MCF 10A (cell line): ENCODE measurements at regions not wholly inside any gene's neighbourhood (a gene's known extent, or its start where the extent isn't known, plus 50 kb on each side); places are given as distances from the start of the nearest gene placed in this dataset.

Experiments
- BruUV-seq: library from RNA; stranded (reverse); fragments of 400-500 nt; replicated peaks from 2 replicates; lab custom pipeline; 2021; lab: Mats Ljungman, UMichigan
- CTCF ChIA-PET: fragments of 300-600 bp; sonication (Branson Sonifier 250); formaldehyde crosslinking; extraction: SDS; loops from one replicate; lab custom pipeline; 2021; ENCODE audit warnings: antibody characterized with exemption, inconsistent platforms; lab: Yijun Ruan, JAX
- POLR2A ChIA-PET: fragments of 300-600, 350-650 bp; sonication (Branson Sonifier 250); formaldehyde crosslinking; extraction: SDS; loops from one replicate; lab custom pipeline; 2020; ENCODE audit warnings: antibody characterized with exemption, inconsistent platforms; lab: Yijun Ruan, JAX
- DNase-seq: peaks from one replicate; pipeline ENCODE4 v3.0.0-alpha.2; 2018; ENCODE audit not compliant: unreplicated experiment
- H3K27ac Mint-ChIP-seq: one replicate; pipeline ENCODE4 v1.8.0; 2022; ENCODE audit warnings: mild to moderate bottlenecking, low read depth, mixed read lengths; ENCODE audit not compliant: unreplicated experiment
- H3K27me3 Mint-ChIP-seq: one replicate; pipeline ENCODE4 v1.8.0; 2022; ENCODE audit warnings: mixed read lengths; ENCODE audit not compliant: insufficient read depth, unreplicated experiment
- H3K36me3 Mint-ChIP-seq: one replicate; pipeline ENCODE4 v1.8.0; 2022; ENCODE audit warnings: mild to moderate bottlenecking, moderate library complexity, mixed read lengths; ENCODE audit not compliant: insufficient read depth, unreplicated experiment
- H3K4me1 Mint-ChIP-seq: one replicate; pipeline ENCODE4 v1.8.0; 2022; ENCODE audit warnings: mixed read lengths; ENCODE audit not compliant: insufficient read depth, unreplicated experiment
- H3K4me3 Mint-ChIP-seq: one replicate; pipeline ENCODE4 v1.8.0; 2022; ENCODE audit warnings: mild to moderate bottlenecking, moderate library complexity, mixed read lengths; ENCODE audit not compliant: unreplicated experiment
- H3K9me3 Mint-ChIP-seq: one replicate; pipeline ENCODE4 v1.8.0; 2022; ENCODE audit warnings: mixed read lengths; ENCODE audit not compliant: unreplicated experiment
- intact Hi-C: fragments of 100-400 bp; cut with micrococcal nuclease; formaldehyde crosslinking; loops from 2 replicates; pipeline ENCODE4 v1.14.1; 2022
- TF ChIP-seq, protein P1 (sequence below): fragments of 200-600 bp; IDR thresholded peaks from one replicate; pipeline ENCODE4 v1.8.0; 2022; ENCODE audit warnings: antibody characterized with exemption, mild to moderate bottlenecking; ENCODE audit not compliant: unreplicated experiment

- ChIA-PET CTCF (interaction anchor here (0.7 to 3.5 kb wide), 9 partner anchors 12 to 145 kb away, joined by 3 to 15 read pairs (median 4); a partner anchor contains a TSS), POLR2A (interaction anchor here (0.6 to 2.5 kb wide), 25 partner anchors 8 to 1643 kb away, joined by 3 to 14 read pairs (median 5); a partner anchor contains a TSS)
- TF ChIP-seq, protein P1, sequence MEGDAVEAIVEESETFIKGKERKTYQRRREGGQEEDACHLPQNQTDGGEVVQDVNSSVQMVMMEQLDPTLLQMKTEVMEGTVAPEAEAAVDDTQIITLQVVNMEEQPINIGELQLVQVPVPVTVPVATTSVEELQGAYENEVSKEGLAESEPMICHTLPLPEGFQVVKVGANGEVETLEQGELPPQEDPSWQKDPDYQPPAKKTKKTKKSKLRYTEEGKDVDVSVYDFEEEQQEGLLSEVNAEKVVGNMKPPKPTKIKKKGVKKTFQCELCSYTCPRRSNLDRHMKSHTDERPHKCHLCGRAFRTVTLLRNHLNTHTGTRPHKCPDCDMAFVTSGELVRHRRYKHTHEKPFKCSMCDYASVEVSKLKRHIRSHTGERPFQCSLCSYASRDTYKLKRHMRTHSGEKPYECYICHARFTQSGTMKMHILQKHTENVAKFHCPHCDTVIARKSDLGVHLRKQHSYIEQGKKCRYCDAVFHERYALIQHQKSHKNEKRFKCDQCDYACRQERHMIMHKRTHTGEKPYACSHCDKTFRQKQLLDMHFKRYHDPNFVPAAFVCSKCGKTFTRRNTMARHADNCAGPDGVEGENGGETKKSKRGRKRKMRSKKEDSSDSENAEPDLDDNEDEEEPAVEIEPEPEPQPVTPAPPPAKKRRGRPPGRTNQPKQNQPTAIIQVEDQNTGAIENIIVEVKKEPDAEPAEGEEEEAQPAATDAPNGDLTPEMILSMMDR: peak; percentile 42
- peak; percentile 87 for DNase-seq
- H3K4me3 Mint-ChIP-seq: peak overlapping the region; percentile 94
- H3K36me3 Mint-ChIP-seq: no peaks in the 10 kb centered on the region
- H3K4me1 Mint-ChIP-seq: peaks cover 7% of the 10 kb centered on the region
- BruUV-seq: TSS peak; percentile 99
- H3K27ac Mint-ChIP-seq: peak overlapping the region; percentile 63
- H3K9me3 Mint-ChIP-seq: no peaks in the 10 kb centered on the region
- H3K27me3 Mint-ChIP-seq: no peaks in the 10 kb centered on the region
- intact Hi-C loops: loop anchor here (1.0 to 2.0 kb wide), 4 partner anchors 15 to 75 kb away; a partner anchor contains a TSS
Measured at GRCh38 chr6:26249957-26250697, 114.9 kb upstream of the BTN3A2 start.

- TF ChIP-seq, protein P1: no peak
- Mint-ChIP-seq H3K4me3 (peak overlapping the region; percentile 94), H3K9me3 (no peaks in the 10 kb centered on the region), H3K27me3 (no peaks in the 10 kb centered on the region), H3K27ac (peak overlapping the region; percentile 63), H3K36me3 (no peaks in the 10 kb centered on the region), H3K4me1 (peaks cover 7% of the 10 kb centered on the region)
- no TSS peak for BruUV-seq
- ChIA-PET POLR2A (interaction anchor here (0.6 to 2.5 kb wide), 31 partner anchors 8 to 1642 kb away, joined by 3 to 14 read pairs (median 4); a partner anchor contains a TSS), CTCF (interaction anchor here (0.7 to 3.5 kb wide), 7 partner anchors 13 to 144 kb away, joined by 3 to 15 read pairs (median 5); a partner anchor contains a TSS)
- DNase-seq: no peak
- intact Hi-C loops: loop anchor here (1.0 to 2.0 kb wide), 7 partner anchors 16 to 76 kb away; a partner anchor contains a TSS
Measured at GRCh38 chr6:26250698-26251044, 114.3 kb upstream of the BTN3A2 start.

- CTCF ChIA-PET: interaction anchor here (0.7 to 3.5 kb wide), 6 partner anchors 10 to 33 kb away, joined by 3 to 15 read pairs (median 4); a partner anchor contains a TSS
- intact Hi-C loops: loop anchor here (1.0 to 2.0 kb wide), 6 partner anchors 17 to 77 kb away; a partner anchor contains a TSS
- Mint-ChIP-seq H3K9me3 (no peaks in the 10 kb centered on the region), H3K27ac (peak overlapping the region; percentile 63), H3K4me3 (peak overlapping the region; percentile 94), H3K4me1 (peaks cover 7% of the 10 kb centered on the region), H3K27me3 (no peaks in the 10 kb centered on the region), H3K36me3 (no peaks in the 10 kb centered on the region)
- DNase-seq: peak; percentile 96
- POLR2A ChIA-PET: interaction anchor here (0.6 to 2.5 kb wide), 25 partner anchors 9 to 1564 kb away, joined by 3 to 14 read pairs (median 4); a partner anchor contains a TSS
- TF ChIP-seq, protein P1: no peak
- TSS peak; percentile 96 for BruUV-seq
Measured at GRCh38 chr6:26251354-26252076, 113.5 kb upstream of the BTN3A2 start.
